ENCODE measurements at regions not wholly inside any gene's neighbourhood (a gene's known extent, or its start where the extent isn't known, plus 50 kb on each side); places are given as distances from the start of the nearest gene placed in this dataset.

DNA sequence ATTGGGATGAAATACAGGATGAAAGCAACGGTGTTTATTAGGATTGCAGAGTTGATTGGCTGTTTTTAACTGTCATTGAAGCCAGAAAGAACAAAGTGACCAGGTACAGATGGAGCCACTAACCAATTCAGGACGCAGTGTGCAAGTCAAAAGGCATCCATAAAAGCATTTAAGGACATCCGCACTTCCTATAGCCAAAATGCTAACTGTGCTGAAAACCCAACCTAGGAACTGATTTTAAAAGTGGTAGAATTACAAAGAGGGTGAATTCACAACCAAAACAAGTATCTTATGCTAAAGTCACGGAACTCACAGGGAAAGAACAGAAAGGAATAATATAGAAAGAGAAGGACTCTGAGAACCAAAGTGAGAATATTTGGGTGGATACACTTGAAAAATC is 63.1 kb upstream of the FOXG1 start:
- CTCF ChIA-PET, result no interaction called here

More for the DNA sequence above, 63.1 kb upstream of the FOXG1 start:
- Histone ChIP-seq H3K9me1 (ENCODE audit: insufficient read depth, low read length) (no peaks in the 10 kb centered on the region), H3K9ac (ENCODE audit: low read depth, low read length) (no peak overlapping the region), H3K23ac (ENCODE audit: low read depth, low read length) (no peak overlapping the region), H2BK120ac (ENCODE audit: low read depth, low read length) (no peak overlapping the region), H3K18ac (ENCODE audit: low read depth, low read length) (no peak overlapping the region), H2BK15ac (ENCODE audit: low read depth, low read length) (no peak overlapping the region), H3K56ac (ENCODE audit: extremely low read depth, insufficient read depth, low read length) (no peak overlapping the region), H3K36me3 (ENCODE audit: control insufficient read depth, insufficient read depth, low read length) (no peaks in the 10 kb centered on the region), H2AK9ac (replicated peaks; ENCODE audit: low read depth, low read length, poor library complexity) (no peak overlapping the region), H3K4me2 (ENCODE audit: low read depth, low read length) (no peak overlapping the region), H4K91ac (ENCODE audit: insufficient read depth, low read depth, low read length) (no peak overlapping the region), H3K27ac (ENCODE audit: insufficient read depth, low read length) (no peak overlapping the region), H4K20me1 (ENCODE audit: insufficient read depth, low read length) (no peaks in the 10 kb centered on the region), H3K14ac (replicated peaks; ENCODE audit: low read depth, low read length) (no peak overlapping the region), H3K27me3 (ENCODE audit: control insufficient read depth, insufficient read depth, low read length) (no peaks in the 10 kb centered on the region), H3K4me3 (ENCODE audit: insufficient read depth, low read depth, low read length) (no peak overlapping the region), H3K79me1 (ENCODE audit: low read depth in 1 of 2, low read length in 2 of 2) (no peaks in the 10 kb centered on the region), H4K5ac (ENCODE audit: low read depth, low read length) (no peak overlapping the region), H2BK5ac (ENCODE audit: low read depth, low read length, poor library complexity, severe bottlenecking) (no peak overlapping the region), H4K8ac (ENCODE audit: low read depth in 2 of 2, low read length in 2 of 2) (no peak overlapping the region), H3K4ac (ENCODE audit: low read depth, low read length) (no peak overlapping the region), H2AK5ac (ENCODE audit: low read depth, low read length) (no peak overlapping the region), H3K9me3 (ENCODE audit: control insufficient read depth, insufficient read depth, low read length) (no peaks in the 10 kb centered on the region; the same call in 1 of the 2 replicates), H3K4me1 (ENCODE audit: control insufficient read depth, insufficient read depth, low read length) (no peaks in the 10 kb centered on the region), H2AFZ (replicated peaks; ENCODE audit: low read length, poor library complexity) (no peak overlapping the region), H2BK20ac (ENCODE audit: low read depth, low read length) (no peak overlapping the region)
- POLR2A ChIA-PET (ENCODE audit: unreplicated experiment), result no interaction called here
- no peak for DNase-seq
- intact Hi-C loops (cut with micrococcal nuclease), result no loop called here
- no peak for ATAC-seq (ENCODE audit: low read depth)
- peak; percentile 81 for TF ChIP-seq MAFK (IDR thresholded peaks at IDR 0.05; ENCODE audit: low read depth, low read length)
- no peak for TF ChIP-seq RCOR1 (IDR thresholded peaks at IDR 0.05; ENCODE audit: insufficient replicate concordance, low read length)
- WGBS, 2 experiments (ENCODE audit: extremely low coverage in 2 of 2, insufficient read length in 1 of 2), result 14% methylated on average over 1 of the region's 4 CpGs; no CpG with 5 or more reads in 1 of the 2 experiments
- dilution Hi-C loops (cut with HindIII; ENCODE audit: low sequenced_read_pairs, unreplicated experiment), result no loop called here
- no TSS peak for BruUV-seq (replicated peaks)
- in situ Hi-C loops (cut with MboI; ENCODE audit: low sequenced_read_pairs), result no loop called here

Data from IMR-90 (cell line).